ENCODE measurements at regions not wholly inside any gene's neighbourhood (a gene's known extent, or its start where the extent isn't known, plus 50 kb on each side); places are given as distances from the start of the nearest gene placed in this dataset.

GRCh38 chr7:145599376-145599775 lies 517.2 kb upstream of the CNTNAP2 start:
- FAIRE-seq = no peak
- Histone ChIP-seq H3K27ac (ENCODE audit: insufficient read depth, low read depth, low read length) (no peak overlapping the region), H3K79me2 (ENCODE audit: control insufficient read depth, insufficient read depth, low read length) (no peaks in the 10 kb centered on the region), H3K4me2 (ENCODE audit: insufficient read depth, low read length) (no peak overlapping the region), H2AFZ (ENCODE audit: low read depth, low read length) (no peak overlapping the region), H3K4me1 (ENCODE audit: control insufficient read depth, extremely low read depth, insufficient read depth, low read length) (no peaks in the 10 kb centered on the region), H3K9me3 (replicated peaks; ENCODE audit: control insufficient read depth, insufficient read depth, low read length) (peaks cover 7% of the 10 kb centered on the region), H3K9ac (replicated peaks; ENCODE audit: extremely low read depth, insufficient read depth, low read length) (no peak overlapping the region), H3K9me1 (replicated peaks; ENCODE audit: control insufficient read depth, extremely low read depth, insufficient read depth, low read length) (no peaks in the 10 kb centered on the region), H3K27me3 (ENCODE audit: control insufficient read depth in 2 of 2, insufficient read depth in 2 of 2, low read length in 2 of 2) (no peaks in the 10 kb centered on the region), H3K36me3 (ENCODE audit: control insufficient read depth in 2 of 2, extremely low read depth in 1 of 2, insufficient read depth in 2 of 2, low read length in 2 of 2) (no peaks in the 10 kb centered on the region), H3K4me3 (replicated peaks in 1 of 3; ENCODE audit: insufficient read depth in 1 of 3, low read depth in 1 of 3, low read length in 3 of 3) (no peak overlapping the region), H4K20me1 (replicated peaks; ENCODE audit: control insufficient read depth, extremely low read depth, insufficient read depth, low read length) (no peaks in the 10 kb centered on the region)
- no peak for DNase-seq (ENCODE audit: low read depth, low spot score)
- TF ChIP-seq CTCF (IDR thresholded peaks at IDR 0.05; ENCODE audit: extremely low read depth in 1 of 2, insufficient read depth in 1 of 2, low read depth in 1 of 2, low read length in 2 of 2) (no peak), MAX (IDR thresholded peaks at IDR 0.05; ENCODE audit: insufficient read depth, insufficient read length) (no peak), EZH2 (IDR thresholded peaks at IDR 0.05; ENCODE audit: borderline replicate concordance, low read depth, low read length, severe bottlenecking) (no peak), MYC (IDR thresholded peaks at IDR 0.05; ENCODE audit: low read depth, low read length) (no peak), GATA2 (IDR thresholded peaks at IDR 0.05; ENCODE audit: insufficient read depth, insufficient read length, low read depth, low read length) (no peak), JUN (IDR thresholded peaks at IDR 0.05; ENCODE audit: borderline replicate concordance, insufficient read depth, insufficient read length, low read depth) (no peak)
- dilution Hi-C loops (cut with MboI; ENCODE audit: extremely low pct_ligation_motif_present, low sequenced_read_pairs) = no loop called here
- ChIA-PET CTCF (no interaction called here), POLR2A (no interaction called here)
- intact Hi-C loops (cut with micrococcal nuclease) = no loop called here
- BruUV-seq (replicated peaks) = no TSS peak

- FAIRE-seq (no peak), DNase-seq (ENCODE audit: low read depth, low spot score) (no peak)
- dilution Hi-C loops (cut with MboI; ENCODE audit: extremely low pct_ligation_motif_present, low sequenced_read_pairs) (no loop called here), intact Hi-C loops (cut with micrococcal nuclease) (no loop called here)
- Histone ChIP-seq H3K27me3 (ENCODE audit: control insufficient read depth in 2 of 2, insufficient read depth in 2 of 2, low read length in 2 of 2) (no peaks in the 10 kb centered on the region), H3K4me3 (replicated peaks in 1 of 3; ENCODE audit: insufficient read depth in 1 of 3, low read depth in 1 of 3, low read length in 3 of 3) (no peak overlapping the region), H3K4me2 (ENCODE audit: insufficient read depth, low read length) (no peak overlapping the region), H3K9me3 (replicated peaks; ENCODE audit: control insufficient read depth, insufficient read depth, low read length) (no peaks in the 10 kb centered on the region), H3K27ac (ENCODE audit: insufficient read depth, low read depth, low read length) (no peak overlapping the region), H3K9me1 (replicated peaks; ENCODE audit: control insufficient read depth, extremely low read depth, insufficient read depth, low read length) (no peaks in the 10 kb centered on the region), H2AFZ (ENCODE audit: low read depth, low read length) (no peak overlapping the region), H3K79me2 (ENCODE audit: control insufficient read depth, insufficient read depth, low read length) (no peaks in the 10 kb centered on the region), H3K36me3 (ENCODE audit: control insufficient read depth in 2 of 2, extremely low read depth in 1 of 2, insufficient read depth in 2 of 2, low read length in 2 of 2) (no peaks in the 10 kb centered on the region), H3K9ac (replicated peaks; ENCODE audit: extremely low read depth, insufficient read depth, low read length) (no peak overlapping the region), H4K20me1 (replicated peaks; ENCODE audit: control insufficient read depth, extremely low read depth, insufficient read depth, low read length) (no peaks in the 10 kb centered on the region), H3K4me1 (ENCODE audit: control insufficient read depth, extremely low read depth, insufficient read depth, low read length) (no peaks in the 10 kb centered on the region)
- TF ChIP-seq FOS (IDR thresholded peaks at IDR 0.05; ENCODE audit: borderline replicate concordance, insufficient read depth, low read length) (no peak), MAX (IDR thresholded peaks at IDR 0.05; ENCODE audit: insufficient read depth, insufficient read length) (no peak), POLR2A (IDR thresholded peaks at IDR 0.05; ENCODE audit: low read depth, low read length) (no peak), MYC (IDR thresholded peaks at IDR 0.05; ENCODE audit: low read depth, low read length) (no peak), JUN (IDR thresholded peaks at IDR 0.05; ENCODE audit: borderline replicate concordance, insufficient read depth, insufficient read length, low read depth) (no peak), CTCF (IDR thresholded peaks at IDR 0.05; ENCODE audit: extremely low read depth in 1 of 2, insufficient read depth in 1 of 2, low read depth in 1 of 2, low read length in 2 of 2) (no peak), GATA2 (IDR thresholded peaks at IDR 0.05; ENCODE audit: insufficient read depth, insufficient read length, low read depth, low read length) (no peak), POLR2AphosphoS5 (IDR thresholded peaks at IDR 0.05; ENCODE audit: insufficient read depth, low read depth, low read length) (no peak), EZH2 (IDR thresholded peaks at IDR 0.05; ENCODE audit: borderline replicate concordance, low read depth, low read length, severe bottlenecking) (no peak)
- no TSS peak for BruUV-seq (replicated peaks)
- CTCF ChIA-PET = no interaction called here
- POLR2A ChIA-PET = no interaction called here
Observed at GRCh38 chr7:145584401-145584800, 532.2 kb upstream of the CNTNAP2 start.

Data from endothelial cell of umbilical vein (primary cell).